ENCODE measurements at regions not wholly inside any gene's neighbourhood (a gene's known extent, or its start where the extent isn't known, plus 50 kb on each side); places are given as distances from the start of the nearest gene placed in this dataset.

DNA sequence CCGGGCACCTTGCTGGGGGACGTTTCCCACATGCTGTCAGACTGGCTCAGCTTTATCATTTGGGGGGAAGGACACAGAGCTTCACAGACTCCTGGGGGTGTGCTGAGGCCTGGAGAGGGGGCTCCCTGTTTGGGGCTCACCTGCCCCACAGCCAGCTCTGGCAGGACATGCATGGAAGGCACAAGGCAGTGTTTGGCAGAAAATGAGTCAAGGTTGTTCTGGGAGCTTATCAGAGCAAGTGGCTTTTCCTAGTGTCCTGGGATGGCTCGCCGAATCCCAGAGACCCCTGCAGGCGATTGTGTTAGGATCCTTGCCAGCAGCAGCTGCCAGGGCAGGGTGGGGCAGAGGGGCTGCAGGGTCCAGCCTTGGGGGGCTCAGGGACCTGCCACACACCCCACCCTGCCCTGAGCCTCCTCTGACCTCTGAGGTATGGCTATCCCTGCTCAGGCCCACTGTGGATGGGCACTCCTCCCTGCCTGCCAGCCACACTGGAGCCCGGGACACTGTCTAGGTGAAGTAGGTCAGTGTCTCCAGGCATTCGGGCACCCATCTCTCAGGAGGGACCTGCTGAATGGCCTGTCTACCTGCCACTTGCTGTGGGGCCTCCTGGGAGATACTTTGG is 1323.0 kb downstream of the BRD1 start:
- TF ChIP-seq, protein P1, sequence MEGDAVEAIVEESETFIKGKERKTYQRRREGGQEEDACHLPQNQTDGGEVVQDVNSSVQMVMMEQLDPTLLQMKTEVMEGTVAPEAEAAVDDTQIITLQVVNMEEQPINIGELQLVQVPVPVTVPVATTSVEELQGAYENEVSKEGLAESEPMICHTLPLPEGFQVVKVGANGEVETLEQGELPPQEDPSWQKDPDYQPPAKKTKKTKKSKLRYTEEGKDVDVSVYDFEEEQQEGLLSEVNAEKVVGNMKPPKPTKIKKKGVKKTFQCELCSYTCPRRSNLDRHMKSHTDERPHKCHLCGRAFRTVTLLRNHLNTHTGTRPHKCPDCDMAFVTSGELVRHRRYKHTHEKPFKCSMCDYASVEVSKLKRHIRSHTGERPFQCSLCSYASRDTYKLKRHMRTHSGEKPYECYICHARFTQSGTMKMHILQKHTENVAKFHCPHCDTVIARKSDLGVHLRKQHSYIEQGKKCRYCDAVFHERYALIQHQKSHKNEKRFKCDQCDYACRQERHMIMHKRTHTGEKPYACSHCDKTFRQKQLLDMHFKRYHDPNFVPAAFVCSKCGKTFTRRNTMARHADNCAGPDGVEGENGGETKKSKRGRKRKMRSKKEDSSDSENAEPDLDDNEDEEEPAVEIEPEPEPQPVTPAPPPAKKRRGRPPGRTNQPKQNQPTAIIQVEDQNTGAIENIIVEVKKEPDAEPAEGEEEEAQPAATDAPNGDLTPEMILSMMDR (conservative IDR thresholded peaks at IDR 0.05; ENCODE audit: low read length), result no peak
- no peak for TF ChIP-seq EZH2phosphoT487 (IDR thresholded peaks at IDR 0.05; ENCODE audit: borderline replicate concordance)
